ENCODE measurements at regions not wholly inside any gene's neighbourhood (a gene's known extent, or its start where the extent isn't known, plus 50 kb on each side); places are given as distances from the start of the nearest gene placed in this dataset.
"Not testable (repeated sequence)": the region's sequence is repeated elsewhere in the genome, so short reads cannot be mapped to it uniquely, and the experiment has no call there.

DNA sequence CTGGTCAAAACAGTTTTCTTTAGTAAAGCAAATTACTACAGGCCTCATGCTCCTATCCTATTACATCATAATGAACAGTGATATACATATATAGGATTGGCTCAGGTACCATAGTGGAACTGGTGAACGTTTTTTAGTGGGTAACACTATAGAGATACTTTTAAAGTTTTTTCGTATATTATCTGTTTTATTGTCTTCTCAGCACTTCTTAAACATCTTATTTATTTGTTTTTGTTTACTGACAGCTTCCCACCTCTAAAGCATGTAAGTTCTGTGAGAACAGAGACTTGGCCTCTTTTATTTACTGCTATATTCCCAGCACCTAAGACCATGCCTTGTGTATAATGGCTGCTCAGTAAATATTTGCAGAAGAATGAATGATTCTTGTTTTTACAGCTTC, 81.1 kb upstream of the PSMA6 start:
- FAIRE-seq (no peak), DNase-seq (ENCODE audit: insufficient read length, low spot score) (no peak)
- TF ChIP-seq POLR2A (IDR thresholded peaks at IDR 0.05; ENCODE audit: low read depth, low read length): no peak
- TF ChIP-seq PAX5 (IDR thresholded peaks at IDR 0.05; ENCODE audit: insufficient read depth, low read length, severe bottlenecking): no peak
- no peak for TF ChIP-seq TAF1 (IDR thresholded peaks at IDR 0.05; ENCODE audit: low read depth, low read length)
- no peak for TF ChIP-seq SPI1 (IDR thresholded peaks at IDR 0.05; ENCODE audit: low read depth, low read length)
- no peak for TF ChIP-seq POU2F2 (IDR thresholded peaks at IDR 0.05; ENCODE audit: low read depth, low read length)
- TF ChIP-seq POLR2AphosphoS5 (IDR thresholded peaks at IDR 0.05; ENCODE audit: low read depth, low read length): no peak

- no peak for DNase-seq (ENCODE audit: insufficient read length, low spot score)
- no peak for TF ChIP-seq PAX5 (IDR thresholded peaks at IDR 0.05; ENCODE audit: insufficient read depth, low read length, severe bottlenecking)
- TF ChIP-seq SPI1 (IDR thresholded peaks at IDR 0.05; ENCODE audit: low read depth, low read length): no peak
- TF ChIP-seq POLR2A (IDR thresholded peaks at IDR 0.05; ENCODE audit: low read depth, low read length): no peak
- TF ChIP-seq TAF1 (IDR thresholded peaks at IDR 0.05; ENCODE audit: low read depth, low read length): no peak
- TF ChIP-seq POU2F2 (IDR thresholded peaks at IDR 0.05; ENCODE audit: low read depth, low read length): no peak
- TF ChIP-seq POLR2AphosphoS5 (IDR thresholded peaks at IDR 0.05; ENCODE audit: low read depth, low read length): no peak
- FAIRE-seq: no peak
Measured at GRCh38 chr14:35212471-35213142, 79.6 kb upstream of the PSMA6 start.

- FAIRE-seq: peak; percentile 57
- TF ChIP-seq POU2F2 (IDR thresholded peaks at IDR 0.05; ENCODE audit: low read depth, low read length) (no peak), SPI1 (IDR thresholded peaks at IDR 0.05; ENCODE audit: low read depth, low read length) (no peak), POLR2AphosphoS5 (IDR thresholded peaks at IDR 0.05; ENCODE audit: low read depth, low read length) (no peak), PAX5 (IDR thresholded peaks at IDR 0.05; ENCODE audit: insufficient read depth, low read length, severe bottlenecking) (no peak), TAF1 (IDR thresholded peaks at IDR 0.05; ENCODE audit: low read depth, low read length) (no peak), POLR2A (IDR thresholded peaks at IDR 0.05; ENCODE audit: low read depth, low read length) (no peak)
- DNase-seq (ENCODE audit: insufficient read length, low spot score): no peak
Measured at GRCh38 chr14:35213143-35213788, 78.9 kb upstream of the PSMA6 start.

DNA sequence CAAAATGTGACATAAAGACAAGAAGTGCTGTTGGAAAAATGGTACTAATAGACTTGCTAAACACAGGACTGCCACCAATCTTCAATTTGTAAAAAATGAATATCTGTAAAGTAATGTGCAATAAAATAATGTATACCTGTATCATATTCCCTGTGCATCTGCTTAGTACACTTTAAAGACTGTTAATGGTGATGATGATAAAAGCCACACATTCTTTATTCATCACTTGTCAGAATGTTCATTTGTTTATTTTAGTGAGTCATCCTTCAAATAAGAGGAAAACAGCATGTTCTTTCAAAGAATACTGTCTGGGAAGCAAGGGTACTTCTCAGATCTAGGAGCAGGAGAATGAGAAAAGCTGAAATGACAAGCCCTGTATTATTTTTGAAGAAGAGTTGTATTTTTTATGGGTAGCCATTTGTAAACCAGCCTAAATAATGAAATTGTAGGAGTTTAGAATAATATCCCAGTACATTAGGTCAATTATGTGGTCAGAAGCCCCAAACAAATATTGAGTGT, 78.3 kb upstream of the PSMA6 start:
- TF ChIP-seq POLR2A (IDR thresholded peaks at IDR 0.05; ENCODE audit: low read depth, low read length): no peak
- TF ChIP-seq SPI1 (IDR thresholded peaks at IDR 0.05; ENCODE audit: low read depth, low read length): no peak
- TF ChIP-seq POLR2AphosphoS5 (IDR thresholded peaks at IDR 0.05; ENCODE audit: low read depth, low read length): no peak
- no peak for TF ChIP-seq TAF1 (IDR thresholded peaks at IDR 0.05; ENCODE audit: low read depth, low read length)
- no peak for TF ChIP-seq PAX5 (IDR thresholded peaks at IDR 0.05; ENCODE audit: insufficient read depth, low read length, severe bottlenecking)
- DNase-seq (ENCODE audit: insufficient read length, low spot score) (no peak), FAIRE-seq (no peak)

- FAIRE-seq; DNase-seq (ENCODE audit: insufficient read length, low spot score): not testable (repeated sequence)
Measured at GRCh38 chr14:35214402-35214801, 77.8 kb upstream of the PSMA6 start.

DNA sequence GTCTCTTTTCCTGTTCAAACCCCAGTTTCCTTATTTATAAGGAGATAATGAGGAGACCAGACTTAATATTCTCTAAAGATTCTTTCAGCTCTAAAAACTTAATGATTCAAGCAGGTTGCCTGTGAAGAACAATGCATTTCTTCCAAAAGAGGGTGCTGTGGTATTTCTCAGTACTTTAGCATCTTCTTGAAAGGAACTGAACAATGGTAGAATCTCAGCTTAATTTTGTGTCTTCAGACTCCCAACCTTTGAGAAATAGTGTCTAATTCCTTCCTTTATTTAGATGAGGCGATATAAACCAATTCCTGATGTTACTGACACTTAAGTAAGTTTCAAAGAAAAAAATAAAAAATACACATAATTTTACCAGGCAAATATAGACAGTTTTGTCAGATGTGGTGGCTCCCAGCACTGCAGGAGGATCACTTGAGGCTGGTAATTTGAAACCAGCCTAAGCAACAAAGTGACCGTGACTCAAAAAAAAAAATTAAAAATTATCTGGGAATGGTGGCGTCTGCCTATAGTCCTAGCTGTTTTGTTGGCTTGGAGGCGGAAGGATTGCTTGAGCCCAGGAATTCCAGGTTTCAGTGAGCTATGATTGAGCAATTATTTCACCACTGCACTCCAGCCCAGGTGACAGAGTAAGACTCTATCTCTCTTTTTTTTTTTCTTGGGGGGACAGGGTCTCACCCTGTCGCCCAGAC, 76.9 kb upstream of the PSMA6 start:
- DNase-seq (ENCODE audit: insufficient read length, low spot score): no peak
- no peak for TF ChIP-seq SPI1 (IDR thresholded peaks at IDR 0.05; ENCODE audit: low read depth, low read length)
- no peak for TF ChIP-seq TAF1 (IDR thresholded peaks at IDR 0.05; ENCODE audit: low read depth, low read length)
- TF ChIP-seq POLR2AphosphoS5 (IDR thresholded peaks at IDR 0.05; ENCODE audit: low read depth, low read length): no peak
- TF ChIP-seq PAX5 (IDR thresholded peaks at IDR 0.05; ENCODE audit: insufficient read depth, low read length, severe bottlenecking): no peak
- TF ChIP-seq POLR2A (IDR thresholded peaks at IDR 0.05; ENCODE audit: low read depth, low read length): no peak
- no peak for TF ChIP-seq POU2F2 (IDR thresholded peaks at IDR 0.05; ENCODE audit: low read depth, low read length)
- FAIRE-seq: no peak

DNA sequence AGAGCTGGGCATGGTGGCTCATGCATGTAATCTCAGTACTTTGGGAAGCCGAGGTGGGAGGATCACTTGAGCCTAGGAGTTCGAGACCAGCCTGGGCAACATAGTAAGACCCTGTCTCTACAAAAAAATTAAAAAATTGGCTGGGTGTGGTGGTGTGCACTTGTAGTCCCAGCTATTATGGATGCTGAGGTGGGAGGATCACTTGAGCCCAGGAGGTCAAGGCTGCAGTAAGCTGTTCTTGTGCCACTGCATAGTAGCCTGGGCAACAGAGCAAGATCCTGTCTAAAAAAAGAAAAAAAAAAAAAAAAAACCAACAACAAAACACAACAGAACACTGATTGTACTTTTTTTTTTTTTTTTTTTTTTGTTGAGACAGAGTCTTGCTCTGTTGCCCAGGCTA, 74.0 kb upstream of the PSMA6 start:
- not testable (repeated sequence) for FAIRE-seq; DNase-seq (ENCODE audit: insufficient read length, low spot score)

- DNase-seq (ENCODE audit: insufficient read length, low spot score): no peak
- no peak for FAIRE-seq
- TF ChIP-seq SPI1 (IDR thresholded peaks at IDR 0.05; ENCODE audit: low read depth, low read length): no peak
- TF ChIP-seq TAF1 (IDR thresholded peaks at IDR 0.05; ENCODE audit: low read depth, low read length): no peak
- TF ChIP-seq POU2F2 (IDR thresholded peaks at IDR 0.05; ENCODE audit: low read depth, low read length): no peak
- no peak for TF ChIP-seq PAX5 (IDR thresholded peaks at IDR 0.05; ENCODE audit: insufficient read depth, low read length, severe bottlenecking)
- no peak for TF ChIP-seq POLR2AphosphoS5 (IDR thresholded peaks at IDR 0.05; ENCODE audit: low read depth, low read length)
- TF ChIP-seq POLR2A (IDR thresholded peaks at IDR 0.05; ENCODE audit: low read depth, low read length): no peak
Measured at GRCh38 chr14:35218963-35219362, 73.2 kb upstream of the PSMA6 start.

DNA sequence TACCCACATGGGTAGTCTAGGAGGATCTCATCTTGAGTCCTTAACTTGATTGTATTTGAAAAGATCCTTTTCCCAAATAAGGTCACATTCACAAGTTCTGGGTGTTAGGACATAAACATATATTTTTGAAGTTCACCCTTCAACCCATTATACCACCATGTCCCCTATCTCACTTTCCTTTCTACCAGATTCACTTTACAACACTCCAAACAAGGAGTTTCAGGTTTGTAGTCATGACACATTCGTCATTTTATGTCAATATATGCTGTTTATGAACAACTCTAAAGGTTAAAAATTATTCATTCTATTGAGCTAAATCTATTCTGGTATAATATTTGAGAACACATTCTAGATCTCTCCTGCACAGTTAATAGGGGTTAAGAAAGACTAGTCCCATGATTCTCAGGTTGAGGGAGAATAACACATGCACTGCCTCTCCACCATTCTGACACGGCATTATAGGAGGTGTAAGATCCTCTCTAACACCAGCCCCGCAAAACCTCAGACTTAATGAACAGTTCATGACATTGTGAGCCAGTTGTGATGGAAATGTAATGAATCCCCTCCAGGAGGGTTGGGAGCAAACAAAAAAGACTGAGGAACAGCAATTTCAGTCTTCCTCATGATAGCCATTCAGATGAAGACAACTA, 72.0 kb upstream of the PSMA6 start:
- FAIRE-seq (no peak), DNase-seq (ENCODE audit: insufficient read length, low spot score) (no peak)
- TF ChIP-seq POLR2AphosphoS5 (IDR thresholded peaks at IDR 0.05; ENCODE audit: low read depth, low read length) (no peak), POLR2A (IDR thresholded peaks at IDR 0.05; ENCODE audit: low read depth, low read length) (no peak), PAX5 (IDR thresholded peaks at IDR 0.05; ENCODE audit: insufficient read depth, low read length, severe bottlenecking) (no peak), POU2F2 (IDR thresholded peaks at IDR 0.05; ENCODE audit: low read depth, low read length) (no peak), TAF1 (IDR thresholded peaks at IDR 0.05; ENCODE audit: low read depth, low read length) (no peak), SPI1 (IDR thresholded peaks at IDR 0.05; ENCODE audit: low read depth, low read length) (no peak)

Measured in GM12891 (cell line).